ENCODE measurements at regions not wholly inside any gene's neighbourhood (a gene's known extent, or its start where the extent isn't known, plus 50 kb on each side); places are given as distances from the start of the nearest gene placed in this dataset.
"Not testable (repeated sequence)": the region's sequence is repeated elsewhere in the genome, so short reads cannot be mapped to it uniquely, and the experiment has no call there.

GRCh38 chr3:152724270-152724669 lies 110.7 kb upstream of the P2RY1 start:
- no peak for DNase-seq

GRCh38 chr3:152728231-152728980 lies 106.5 kb upstream of the P2RY1 start:
- no peak for DNase-seq

DNA sequence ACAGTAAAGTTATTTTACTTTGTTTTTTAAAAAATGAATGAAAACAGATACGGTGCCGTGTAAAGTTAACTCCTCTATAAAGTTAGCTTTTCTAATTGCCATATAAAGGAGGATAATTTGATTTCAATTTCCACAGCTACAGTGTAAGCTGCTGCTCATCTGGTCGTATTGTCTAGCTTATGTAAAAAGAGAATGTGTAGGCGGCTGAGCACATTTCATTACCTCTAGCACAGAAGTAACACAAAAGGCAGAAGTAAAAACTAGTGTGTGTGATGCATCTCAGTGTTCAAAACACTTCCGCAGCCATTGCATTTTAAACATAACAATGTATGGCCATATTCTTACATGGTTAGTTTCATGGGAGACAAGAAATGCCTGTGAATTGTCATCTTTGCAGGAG lies 105.0 kb upstream of the P2RY1 start:
- DNase-seq = no peak

GRCh38 chr3:152731511-152731910 lies 103.4 kb upstream of the P2RY1 start:
- DNase-seq = no peak

GRCh38 chr3:152733584-152734119 lies 101.3 kb upstream of the P2RY1 start:
- no peak for DNase-seq

GRCh38 chr3:152737021-152737908 lies 97.7 kb upstream of the P2RY1 start:
- no peak for DNase-seq

GRCh38 chr3:152738656-152739055 lies 96.3 kb upstream of the P2RY1 start:
- DNase-seq = no peak

DNA sequence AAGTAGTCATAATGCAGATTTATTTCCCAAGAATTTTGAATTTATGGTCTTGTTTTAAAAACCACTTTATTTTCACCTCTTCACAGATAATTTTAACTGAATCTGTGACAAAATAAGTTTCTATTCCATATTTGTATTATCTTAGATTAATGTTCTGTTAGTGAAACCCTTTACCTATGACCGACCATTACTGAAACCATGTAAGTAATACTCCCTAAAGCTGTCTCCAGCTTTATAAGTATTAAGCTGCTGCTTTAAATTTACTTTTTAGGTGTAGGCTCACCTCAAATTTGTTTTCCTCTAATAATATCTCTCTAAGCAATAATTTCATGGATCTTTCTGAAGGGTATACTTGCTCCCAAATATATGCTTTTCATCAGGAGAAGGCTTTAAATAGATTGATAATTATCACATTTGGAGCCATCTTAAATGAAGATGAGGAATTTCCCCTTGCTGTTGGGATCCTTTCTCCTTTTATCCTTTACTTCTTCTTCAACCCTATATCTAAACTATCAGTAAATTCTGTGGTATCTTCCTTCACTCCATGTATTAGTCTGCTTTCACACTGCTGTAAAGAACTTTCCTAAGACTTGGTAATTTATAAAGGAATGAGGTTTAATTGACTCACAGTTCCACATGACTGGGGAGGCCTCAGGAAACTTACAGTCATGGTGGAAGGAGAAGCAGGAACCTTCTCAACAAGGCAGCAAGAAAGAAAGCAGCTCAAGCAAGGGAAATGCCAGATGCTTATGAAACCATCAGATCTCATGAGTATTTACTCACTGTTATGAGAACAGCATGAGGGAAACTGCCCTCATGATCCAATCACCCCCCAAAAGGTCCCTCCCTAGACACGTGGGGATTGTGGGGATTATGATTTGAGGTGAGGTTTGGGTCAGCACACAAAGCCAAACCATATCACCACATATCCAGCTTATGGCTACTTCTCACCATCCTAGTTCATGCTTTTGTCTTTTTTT lies 92.3 kb upstream of the P2RY1 start:
- DNase-seq = no peak

DNA sequence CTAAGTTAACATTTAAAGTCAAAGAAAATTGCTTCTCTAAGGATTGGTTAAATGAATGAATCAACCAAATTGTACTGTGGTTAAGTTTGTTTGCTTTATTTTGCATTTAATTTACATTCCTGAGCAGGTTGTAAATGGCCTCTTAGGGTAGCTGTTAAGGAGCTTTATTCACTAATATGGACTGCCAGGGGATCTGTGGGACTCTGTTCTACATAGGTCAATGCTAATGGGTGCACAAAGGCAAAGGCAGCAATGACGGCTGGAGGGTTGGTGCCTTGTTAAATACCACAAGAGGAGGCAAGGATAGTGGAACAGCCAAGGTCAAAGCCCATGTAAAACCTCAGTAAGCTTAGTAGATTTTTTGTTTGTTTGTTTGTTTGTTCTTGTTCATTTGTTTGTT lies 89.3 kb upstream of the P2RY1 start:
- DNase-seq = no peak

DNA sequence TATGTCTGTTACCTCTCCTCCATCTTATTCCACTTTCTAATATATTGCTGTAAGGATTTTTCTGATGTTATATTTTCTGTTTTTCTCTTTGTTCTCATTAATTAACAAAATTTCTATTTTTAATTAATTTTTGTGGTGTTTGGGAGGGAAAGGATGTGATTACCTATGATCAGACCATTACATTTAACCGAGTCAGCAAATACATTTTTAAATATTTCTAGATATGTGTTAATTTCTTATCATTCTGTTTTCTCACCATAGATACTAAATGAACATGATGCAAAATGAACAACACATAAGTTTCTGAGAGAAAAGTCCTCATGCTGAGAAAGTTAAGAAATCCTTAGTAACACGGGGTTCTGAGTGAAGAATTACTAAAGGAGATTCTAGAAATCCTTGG lies 80.6 kb upstream of the P2RY1 start:
- DNase-seq = no peak

DNA sequence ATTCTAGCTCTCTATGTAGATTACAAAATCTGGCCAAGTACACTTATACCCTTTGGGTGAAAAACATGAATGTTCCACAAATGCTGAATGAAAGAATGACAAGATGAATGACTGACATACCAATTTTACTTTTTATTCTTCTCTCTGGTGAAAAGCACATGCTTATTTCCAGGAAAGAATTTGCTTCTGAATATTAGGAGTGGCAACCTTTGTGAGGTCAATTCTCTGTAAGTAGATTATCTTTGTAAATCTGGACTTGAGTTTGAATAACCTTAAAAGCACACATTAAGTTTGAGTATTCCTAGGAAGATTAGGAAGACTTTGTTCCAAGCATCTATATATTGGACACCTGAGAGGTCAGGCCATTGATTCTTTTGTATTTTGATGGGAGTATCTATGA lies 78.1 kb upstream of the P2RY1 start:
- DNase-seq = no peak

DNA sequence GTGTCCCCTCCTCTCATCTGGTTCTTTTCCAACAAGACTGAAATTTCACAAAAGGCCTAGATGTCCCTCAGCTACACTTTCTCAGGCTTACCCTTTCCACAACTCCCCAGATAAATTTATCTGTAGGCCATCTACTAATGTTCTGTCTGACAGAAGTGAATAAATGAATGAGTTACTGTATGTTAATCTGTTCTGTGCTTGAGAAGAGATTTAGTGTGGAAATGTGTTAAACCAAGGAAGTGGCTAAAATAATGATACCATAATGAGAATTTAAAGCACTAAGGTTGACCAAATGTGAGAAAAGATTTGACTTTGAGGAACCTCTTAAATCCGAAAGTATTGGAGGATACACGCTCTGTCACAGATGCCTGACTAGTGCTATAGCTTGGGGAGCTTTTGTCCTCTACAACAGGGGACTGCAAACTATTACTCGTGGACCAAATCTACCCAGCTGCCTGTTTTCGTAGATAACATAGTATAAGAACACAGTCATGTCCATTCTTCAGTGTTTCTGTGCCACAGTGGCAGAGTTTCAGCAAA lies 74.8 kb upstream of the P2RY1 start:
- DNase-seq = no peak

DNA sequence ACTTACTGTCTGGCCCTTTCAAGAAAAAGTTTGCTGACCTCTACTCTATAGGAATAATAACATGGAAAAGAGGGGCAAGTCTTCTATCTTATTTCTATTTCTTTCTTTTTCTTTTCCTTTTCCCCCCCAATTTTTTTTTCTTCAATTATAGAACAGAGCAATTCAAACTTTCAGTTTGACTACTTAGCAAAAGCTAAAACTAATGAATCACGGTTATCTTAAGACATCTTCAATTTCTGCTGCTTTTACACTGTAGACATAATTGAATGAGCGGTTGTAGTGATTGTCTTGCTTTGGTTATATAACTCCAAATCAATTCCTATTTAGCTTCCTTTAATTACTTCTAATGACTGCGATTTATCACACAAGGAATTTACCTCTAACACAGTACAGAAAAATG lies 74.3 kb upstream of the P2RY1 start:
- no peak for DNase-seq

- DNase-seq = no peak
Observed at GRCh38 chr3:152768478-152768877, 66.5 kb upstream of the P2RY1 start.

DNA sequence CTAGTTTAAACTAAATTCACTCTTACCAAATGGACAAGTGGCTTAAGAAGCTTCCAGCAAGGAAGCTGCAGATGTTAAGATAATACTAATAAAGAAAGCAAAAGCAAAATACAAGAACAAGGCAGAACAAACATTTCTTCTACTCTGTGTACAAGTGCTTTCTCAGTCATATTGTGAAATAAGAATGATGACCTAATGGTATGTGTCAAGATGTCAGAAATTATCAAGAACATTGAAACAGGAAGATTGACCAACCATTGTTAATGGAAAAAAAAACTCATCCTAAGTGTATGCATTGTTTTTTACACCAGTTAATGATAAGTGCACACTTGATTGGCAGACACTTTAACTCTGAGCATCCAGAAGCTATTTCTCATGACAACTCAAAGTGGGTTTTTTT lies 65.4 kb upstream of the P2RY1 start:
- no peak for DNase-seq

DNA sequence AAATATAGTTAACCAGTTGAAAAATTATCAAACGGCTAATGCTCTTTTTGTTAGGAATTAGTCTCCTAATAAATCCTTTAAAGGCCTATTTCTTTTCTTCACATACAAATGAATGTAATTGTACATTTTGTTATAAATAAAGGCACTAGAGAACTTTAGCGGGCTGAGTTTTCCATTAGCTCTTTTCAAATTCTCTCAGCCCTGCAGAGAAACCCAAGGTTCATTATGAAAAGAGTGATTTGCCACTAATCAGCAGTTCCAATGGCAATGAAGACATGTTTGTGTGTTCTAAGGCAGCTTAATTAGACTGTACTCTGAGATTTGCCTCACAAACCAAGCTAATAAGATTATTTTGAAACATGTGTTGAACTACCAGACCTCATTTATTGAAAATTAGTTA lies 64.6 kb upstream of the P2RY1 start:
- no peak for DNase-seq

DNA sequence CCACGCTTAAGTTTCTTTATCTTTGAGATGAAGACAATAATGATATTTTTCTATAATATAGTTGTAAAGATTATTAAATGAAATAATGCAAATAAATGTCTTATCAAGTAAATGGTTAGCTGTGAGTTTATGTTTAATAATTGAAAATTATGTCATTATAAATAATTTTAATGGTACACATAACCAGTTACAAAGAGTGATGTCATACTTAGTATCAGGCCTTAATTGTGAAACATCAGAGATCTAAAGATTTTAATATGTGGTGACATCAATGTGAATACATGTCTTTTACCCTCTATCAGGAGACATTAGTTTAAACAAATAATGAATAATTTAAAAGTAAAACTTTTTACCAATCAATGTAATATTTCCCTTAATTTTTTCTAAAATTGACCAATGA lies 63.8 kb upstream of the P2RY1 start:
- DNase-seq = no peak

DNA sequence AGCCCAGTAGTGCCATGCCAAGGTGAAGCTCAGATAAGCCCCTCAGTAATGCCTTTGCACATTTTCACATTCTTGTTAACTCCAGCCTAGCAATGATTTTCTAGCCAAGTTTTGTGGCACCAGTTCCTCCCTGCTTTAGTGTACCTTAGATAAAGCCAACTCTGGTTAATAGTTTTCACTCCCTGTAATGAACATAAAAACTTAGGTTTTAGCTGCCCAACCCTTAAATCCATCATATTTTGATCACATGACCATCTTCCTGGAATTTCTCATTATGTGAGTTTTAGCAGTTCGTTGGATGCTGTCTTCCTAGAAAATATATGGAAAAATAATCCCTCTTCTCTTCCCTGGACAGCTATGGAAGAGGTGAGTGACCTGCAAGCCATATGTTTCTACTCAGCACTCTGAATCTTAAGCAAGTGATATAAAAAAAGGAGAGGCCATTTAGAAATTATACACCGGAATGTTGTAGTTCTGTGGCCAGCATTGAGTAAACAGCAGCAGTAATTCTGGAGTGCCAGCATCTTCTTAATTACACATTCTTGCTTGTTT lies 62.2 kb upstream of the P2RY1 start:
- no peak for DNase-seq

DNA sequence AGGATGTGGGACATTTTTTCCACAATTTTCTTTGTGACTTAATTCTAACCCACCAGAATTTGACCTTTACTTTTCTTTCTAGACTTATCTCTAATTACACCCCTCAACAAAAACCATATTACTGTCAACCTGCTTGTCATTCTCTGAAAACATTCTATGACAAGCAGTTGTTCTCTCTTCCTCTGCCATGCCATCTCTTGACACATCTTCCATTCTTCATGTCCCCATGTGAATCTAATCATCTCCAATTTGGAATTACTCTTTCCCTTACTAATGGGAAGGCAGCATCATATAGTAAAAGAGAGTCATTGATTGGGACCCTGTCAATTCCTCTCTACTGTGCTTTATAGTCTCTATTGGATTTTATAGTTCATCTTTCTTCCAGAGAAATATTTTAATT lies 61.3 kb upstream of the P2RY1 start:
- DNase-seq = no peak

DNA sequence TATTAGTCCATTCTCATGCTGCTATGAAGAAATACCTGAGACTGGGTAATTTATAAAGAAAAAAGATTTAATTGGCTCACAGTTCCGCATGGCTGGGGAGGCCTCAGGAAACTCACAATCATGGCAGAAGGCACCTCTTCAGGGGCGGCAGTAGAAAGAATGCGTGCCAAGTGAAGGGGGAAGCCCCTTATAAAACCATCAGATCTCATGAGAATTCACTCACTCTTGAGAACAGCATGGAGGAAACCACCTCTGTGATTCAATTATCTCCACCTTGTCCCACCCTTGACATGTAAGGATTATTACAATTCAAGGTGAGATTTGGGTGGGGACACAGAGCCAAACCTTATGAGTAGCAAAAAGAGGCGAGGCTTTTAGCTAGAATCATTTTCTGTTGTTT lies 60.7 kb upstream of the P2RY1 start:
- not testable (repeated sequence) for DNase-seq

GRCh38 chr3:152778022-152778421 lies 56.9 kb upstream of the P2RY1 start:
- DNase-seq = no peak

DNA sequence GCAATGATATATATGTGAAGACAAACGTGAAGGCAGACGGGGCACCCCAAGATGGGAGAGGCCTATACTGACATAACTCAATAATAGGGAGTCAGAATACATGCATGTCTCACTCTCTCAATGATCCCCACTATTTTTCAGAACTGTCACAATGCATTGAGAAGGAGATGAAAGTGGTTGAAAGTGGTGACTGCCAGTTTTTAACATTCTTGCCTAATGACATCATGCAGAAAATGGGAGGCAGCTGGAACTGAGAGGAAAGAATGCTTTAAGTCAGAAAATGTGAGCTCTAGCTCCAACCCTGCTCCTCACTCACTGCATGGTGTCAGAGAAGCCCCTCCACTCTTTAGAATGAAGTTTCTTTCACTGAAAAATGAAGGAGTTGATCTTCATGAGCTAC lies 55.3 kb upstream of the P2RY1 start:
- no peak for DNase-seq
